ENCODE measurements at regions not wholly inside any gene's neighbourhood (a gene's known extent, or its start where the extent isn't known, plus 50 kb on each side); places are given as distances from the start of the nearest gene placed in this dataset.
A peak's percentile ranks its signal among the peaks of the same experiment; 100 is the strongest.
"Not testable (repeated sequence)": the region's sequence is repeated elsewhere in the genome, so short reads cannot be mapped to it uniquely, and the experiment has no call there.

GRCh38 chr18:14460364-14460763, 83.0 kb downstream of the POTEC start:
- not testable (repeated sequence) for H3K4me3 ChIP-seq (ENCODE audit: low read depth, low read length); DNase-seq (ENCODE audit: low read depth)

- H3K4me3 ChIP-seq (ENCODE audit: low read depth, low read length); DNase-seq (ENCODE audit: low read depth): not testable (repeated sequence)
These were observed 83.6 kb downstream of the POTEC start for GRCh38 chr18:14459826-14460225.

GRCh38 chr18:14458009-14458945, 85.1 kb downstream of the POTEC start:
- not testable (repeated sequence) for DNase-seq (ENCODE audit: low read depth); H3K4me3 ChIP-seq (ENCODE audit: low read depth, low read length)

DNA sequence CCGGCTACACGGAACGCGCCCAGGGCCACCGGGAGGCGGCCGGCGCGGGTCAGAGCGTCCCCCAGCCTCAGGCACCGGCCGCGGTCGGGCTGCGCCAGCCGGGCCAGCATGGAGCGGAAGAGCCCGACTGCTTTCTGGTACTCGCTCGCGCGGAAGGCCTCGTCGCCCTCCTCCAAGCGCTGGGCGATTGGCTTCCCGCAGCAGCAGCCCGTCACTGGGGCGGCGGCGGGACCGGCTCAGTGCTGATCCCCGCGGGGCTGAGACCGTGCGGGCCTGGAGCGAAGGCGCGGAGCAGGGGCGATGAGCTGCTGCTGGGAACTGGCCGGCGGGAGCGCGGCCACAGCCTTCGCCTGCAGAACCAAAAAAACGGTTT, 92.8 kb downstream of the POTEC start:
- not testable (repeated sequence) for DNase-seq (ENCODE audit: low read depth)
- peak overlapping the region; percentile 31 for H3K4me3 ChIP-seq (ENCODE audit: low read depth, low read length)

- not testable (repeated sequence) for DNase-seq (ENCODE audit: low read depth)
- peak overlapping the region; percentile 23 for H3K4me3 ChIP-seq (ENCODE audit: low read depth, low read length)
These were observed 93.3 kb downstream of the POTEC start for GRCh38 chr18:14449995-14450636.

DNA sequence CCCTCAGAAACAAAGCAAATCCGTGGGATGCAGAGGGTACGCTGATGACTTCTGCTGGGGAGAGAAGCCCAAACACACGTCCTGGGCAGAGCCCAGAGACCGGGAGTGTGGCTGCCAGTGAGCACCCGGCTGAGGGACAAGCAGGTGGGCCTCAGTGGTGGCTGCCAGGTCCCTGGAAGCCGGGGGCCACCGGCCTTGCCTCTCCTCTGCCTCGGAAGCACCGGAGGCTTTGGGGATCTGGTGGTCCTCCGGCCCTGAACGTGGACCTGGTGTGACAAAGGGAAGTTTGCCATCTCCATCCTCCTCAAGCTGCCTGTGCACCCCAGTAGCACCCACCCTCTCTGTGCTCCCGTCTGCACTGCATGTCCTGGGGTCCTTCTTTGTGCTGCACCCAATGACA, 94.3 kb downstream of the POTEC start:
- DNase-seq (ENCODE audit: low read depth); H3K4me3 ChIP-seq (ENCODE audit: low read depth, low read length): not testable (repeated sequence)

GRCh38 chr18:14447715-14448114, 95.7 kb downstream of the POTEC start:
- not testable (repeated sequence) for H3K4me3 ChIP-seq (ENCODE audit: low read depth, low read length); DNase-seq (ENCODE audit: low read depth)

- H3K4me3 ChIP-seq (ENCODE audit: low read depth, low read length); DNase-seq (ENCODE audit: low read depth): not testable (repeated sequence)
These were observed 107.9 kb downstream of the POTEC start for GRCh38 chr18:14435460-14435859.

- not testable (repeated sequence) for DNase-seq (ENCODE audit: low read depth); H3K4me3 ChIP-seq (ENCODE audit: low read depth, low read length)
These were observed 111.0 kb downstream of the POTEC start for GRCh38 chr18:14432371-14432770.

DNA sequence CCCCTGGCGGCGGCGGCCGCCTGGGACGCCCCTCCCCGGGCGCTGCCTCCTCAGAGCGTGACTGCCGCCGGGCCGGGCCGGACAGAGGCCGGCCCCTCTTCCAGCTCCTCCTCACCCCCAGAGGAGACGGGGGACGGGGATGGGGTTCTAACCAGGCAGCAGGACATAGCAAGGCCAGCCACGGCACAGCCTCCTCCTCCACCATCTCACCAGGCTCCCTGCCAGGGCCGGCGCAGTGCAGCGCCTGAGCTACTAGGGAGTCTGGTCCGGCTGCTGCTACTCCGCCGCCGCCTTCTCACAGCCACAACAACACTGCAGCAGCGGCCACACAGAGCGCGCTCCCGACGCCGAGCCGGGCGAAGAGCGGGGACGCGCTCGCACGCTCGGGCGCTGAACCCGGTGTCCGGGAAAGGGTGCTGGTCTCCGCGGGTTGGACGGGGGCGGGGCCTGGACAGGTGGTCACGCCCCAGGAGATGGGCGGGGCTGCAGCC, 112.3 kb downstream of the POTEC start:
- not testable (repeated sequence) for DNase-seq (ENCODE audit: low read depth)
- peak overlapping the region; percentile 28 for H3K4me3 ChIP-seq (ENCODE audit: low read depth, low read length)

DNA sequence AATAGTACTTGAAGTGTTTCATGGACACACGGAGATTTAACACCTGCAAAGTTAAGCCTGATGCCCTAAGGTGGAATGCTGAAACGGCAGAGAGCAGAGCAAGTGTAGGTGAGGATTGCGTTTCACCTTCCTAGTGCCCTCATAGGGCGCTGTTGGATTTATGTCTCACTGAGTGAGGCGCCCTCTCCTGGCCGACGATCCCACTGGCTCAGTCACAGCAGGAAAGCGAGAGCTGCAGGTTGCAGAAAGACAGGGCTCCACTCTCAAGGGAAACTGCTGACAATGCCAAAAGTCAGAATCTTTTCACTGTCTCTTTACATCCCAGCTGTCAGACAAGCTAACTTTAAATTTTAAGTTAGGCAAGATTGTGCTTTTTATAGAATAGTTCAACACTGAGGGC, 127.6 kb downstream of the POTEC start:
- not testable (repeated sequence) for H3K4me3 ChIP-seq (ENCODE audit: low read depth, low read length); DNase-seq (ENCODE audit: low read depth)

DNA sequence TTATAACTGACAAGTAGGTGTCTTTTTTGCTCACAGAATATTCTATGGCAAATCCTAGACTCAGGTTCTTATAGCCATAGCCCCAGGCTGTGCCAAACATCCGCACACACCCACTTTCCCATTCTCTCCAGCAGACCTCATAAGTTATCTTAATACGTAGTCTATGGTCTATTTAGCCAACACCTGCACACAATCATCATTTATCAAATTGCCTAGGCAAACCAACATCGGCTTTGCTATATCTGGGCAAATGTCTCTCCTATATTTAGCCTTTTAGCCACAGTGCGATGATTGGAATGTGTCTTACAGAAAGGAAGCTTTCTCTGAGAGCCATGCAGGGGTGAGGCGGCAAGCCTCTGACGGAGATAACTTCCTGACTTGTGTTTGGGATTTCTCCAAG, 128.0 kb downstream of the POTEC start:
- H3K4me3 ChIP-seq (ENCODE audit: low read depth, low read length); DNase-seq (ENCODE audit: low read depth): not testable (repeated sequence)

- H3K4me3 ChIP-seq (ENCODE audit: low read depth, low read length); DNase-seq (ENCODE audit: low read depth): not testable (repeated sequence)
These were observed 147.9 kb downstream of the POTEC start for GRCh38 chr18:14395533-14395932.

GRCh38 chr18:14393563-14394103, 149.8 kb downstream of the POTEC start:
- DNase-seq (ENCODE audit: low read depth), result not testable (repeated sequence)

DNA sequence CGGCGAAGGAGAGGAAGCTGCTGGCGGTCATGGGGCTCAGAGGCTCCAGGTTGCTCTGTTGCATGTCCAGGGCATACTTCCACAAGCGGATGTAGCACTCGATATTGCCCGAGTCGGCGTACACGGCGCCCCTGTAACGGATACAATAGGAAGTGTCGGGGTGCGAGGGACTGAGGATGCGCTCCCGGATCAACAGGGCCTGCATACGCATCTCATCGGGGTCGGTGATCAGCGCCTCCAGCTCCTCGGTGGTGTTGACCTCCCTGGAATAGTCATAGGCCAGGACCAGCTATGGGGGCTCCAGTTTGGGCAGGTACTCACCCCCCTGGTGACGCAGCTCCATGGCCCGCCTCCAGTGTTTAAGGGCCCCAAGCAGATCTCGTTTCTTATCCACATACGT, 150.8 kb downstream of the POTEC start:
- H3K4me3 ChIP-seq (ENCODE audit: low read depth, low read length); DNase-seq (ENCODE audit: low read depth): not testable (repeated sequence)

More at GRCh38 chr18:14393563-14394103, 149.8 kb downstream of the POTEC start:
- H3K4me3 ChIP-seq (ENCODE audit: low read depth, low read length), result not testable (repeated sequence)

DNA sequence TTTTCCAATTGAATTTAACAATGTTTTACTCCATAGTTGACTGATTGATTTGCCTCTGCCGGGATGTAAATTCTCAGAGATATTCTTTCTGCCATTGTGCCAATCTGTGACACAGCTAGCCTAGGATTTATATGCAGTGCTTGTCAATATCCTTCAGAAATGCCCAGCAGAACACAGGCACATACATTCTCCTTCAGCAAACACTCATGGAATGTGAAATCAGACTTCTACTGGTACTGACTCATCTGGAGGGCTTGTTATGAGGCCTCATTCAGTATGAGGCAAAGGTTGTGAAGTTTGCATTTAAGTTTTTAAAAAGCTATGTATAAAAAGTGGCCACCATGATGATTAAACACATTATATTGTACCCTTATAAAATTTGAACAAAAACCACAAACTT, 158.4 kb downstream of the POTEC start:
- not testable (repeated sequence) for H3K4me3 ChIP-seq (ENCODE audit: low read depth, low read length); DNase-seq (ENCODE audit: low read depth)

- not testable (repeated sequence) for DNase-seq (ENCODE audit: low read depth); H3K4me3 ChIP-seq (ENCODE audit: low read depth, low read length)
These were observed 160.7 kb downstream of the POTEC start for GRCh38 chr18:14382666-14383065.

- DNase-seq (ENCODE audit: low read depth); H3K4me3 ChIP-seq (ENCODE audit: low read depth, low read length): not testable (repeated sequence)
These were observed 163.9 kb downstream of the POTEC start for GRCh38 chr18:14379489-14379888.

GRCh38 chr18:14378376-14378775, 165.0 kb downstream of the POTEC start:
- DNase-seq (ENCODE audit: low read depth); H3K4me3 ChIP-seq (ENCODE audit: low read depth, low read length): not testable (repeated sequence)

DNA sequence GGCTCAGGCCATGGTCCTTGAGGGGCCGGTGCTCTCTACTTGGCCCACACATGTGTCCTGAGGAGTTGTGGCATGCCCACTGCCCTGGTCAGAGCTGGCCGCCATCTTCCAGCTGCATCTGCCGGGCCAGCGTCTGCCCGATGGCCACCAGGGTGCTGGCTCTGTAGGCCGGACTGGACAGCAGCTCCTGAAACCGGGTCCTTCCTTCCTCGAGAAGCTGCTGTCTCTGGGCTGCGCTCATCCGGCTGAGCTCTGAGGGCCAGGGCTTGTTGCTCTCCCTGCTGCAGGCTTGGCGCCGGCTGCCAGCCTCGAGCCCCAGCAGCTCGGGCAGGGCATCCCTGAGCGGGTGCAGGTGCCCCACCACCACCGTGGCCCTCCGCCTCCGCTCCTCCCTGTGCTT, 182.1 kb downstream of the POTEC start:
- not testable (repeated sequence) for DNase-seq (ENCODE audit: low read depth); H3K4me3 ChIP-seq (ENCODE audit: low read depth, low read length)

All from skeletal muscle cell (primary cell).